ENCODE measurements at regions not wholly inside any gene's neighbourhood (a gene's known extent, or its start where the extent isn't known, plus 50 kb on each side); places are given as distances from the start of the nearest gene placed in this dataset.

DNA sequence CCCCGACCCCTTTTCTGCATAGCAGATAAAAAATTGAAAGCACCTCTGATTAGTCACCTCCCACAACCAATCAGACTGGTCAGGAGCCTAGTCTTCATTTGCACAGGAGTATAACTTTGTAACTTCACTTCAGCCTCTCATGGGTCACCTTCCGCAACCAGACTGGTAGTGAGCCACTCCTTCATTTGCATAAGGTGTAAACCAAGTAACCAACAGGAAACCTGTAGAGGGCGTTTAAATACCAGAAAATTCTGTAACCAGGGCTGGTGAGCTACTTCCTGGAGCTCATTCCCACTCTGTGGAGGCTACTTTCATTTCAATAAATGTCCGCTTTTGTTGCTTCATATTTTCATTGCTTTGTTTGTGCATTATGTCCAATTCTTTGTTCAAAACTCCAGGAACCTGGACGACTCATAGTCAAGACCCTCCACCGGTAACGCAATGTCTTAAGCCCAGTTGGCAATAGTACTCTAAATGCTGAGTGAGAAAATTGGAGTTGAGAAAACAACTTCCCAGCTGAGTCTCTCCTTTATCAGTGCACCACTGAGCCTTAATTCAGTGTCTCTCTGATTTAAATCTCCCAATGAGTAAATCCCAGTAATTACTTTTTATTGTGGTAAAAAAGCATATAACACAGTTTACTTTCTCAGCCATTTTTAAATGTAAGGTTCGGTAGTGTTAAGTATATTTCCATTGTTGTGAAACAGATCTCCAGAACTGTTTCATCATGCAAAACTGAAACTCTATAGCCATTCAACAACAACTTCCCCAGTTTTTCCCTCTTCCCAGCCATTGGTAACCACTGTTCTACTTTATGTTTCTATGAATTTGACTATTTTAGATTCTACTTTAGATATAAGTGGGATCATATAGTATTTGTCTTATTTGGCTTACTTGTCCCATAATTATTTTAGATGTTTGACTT lies 392.7 kb upstream of the SLC8A1 start:
- H3K27ac ChIP-seq (ENCODE audit: low read length): no peak overlapping the region
- H3K79me2 ChIP-seq (ENCODE audit: low read length): no peaks in the 10 kb centered on the region
- H3K36me3 ChIP-seq (replicated peaks; ENCODE audit: low read depth, low read length): no peaks in the 10 kb centered on the region
- no peaks in the 10 kb centered on the region for H4K20me1 ChIP-seq (ENCODE audit: insufficient read depth, low read length)
- peak overlapping the region; percentile 11; the same call in 1 of the 2 replicates for H3K4me2 ChIP-seq (ENCODE audit: low read length)
- no peaks in the 10 kb centered on the region for H3K4me1 ChIP-seq (ENCODE audit: low read length)
- H3K4me3 ChIP-seq (ENCODE audit: low read length): no peak overlapping the region
- H3K9ac ChIP-seq (ENCODE audit: low read length): no peak overlapping the region
- no peaks in the 10 kb centered on the region for H3K27me3 ChIP-seq (ENCODE audit: low read depth, low read length)
- no peak for TF ChIP-seq EZH2phosphoT487 (IDR thresholded peaks at IDR 0.05; ENCODE audit: low read depth)
- TF ChIP-seq, protein P1, sequence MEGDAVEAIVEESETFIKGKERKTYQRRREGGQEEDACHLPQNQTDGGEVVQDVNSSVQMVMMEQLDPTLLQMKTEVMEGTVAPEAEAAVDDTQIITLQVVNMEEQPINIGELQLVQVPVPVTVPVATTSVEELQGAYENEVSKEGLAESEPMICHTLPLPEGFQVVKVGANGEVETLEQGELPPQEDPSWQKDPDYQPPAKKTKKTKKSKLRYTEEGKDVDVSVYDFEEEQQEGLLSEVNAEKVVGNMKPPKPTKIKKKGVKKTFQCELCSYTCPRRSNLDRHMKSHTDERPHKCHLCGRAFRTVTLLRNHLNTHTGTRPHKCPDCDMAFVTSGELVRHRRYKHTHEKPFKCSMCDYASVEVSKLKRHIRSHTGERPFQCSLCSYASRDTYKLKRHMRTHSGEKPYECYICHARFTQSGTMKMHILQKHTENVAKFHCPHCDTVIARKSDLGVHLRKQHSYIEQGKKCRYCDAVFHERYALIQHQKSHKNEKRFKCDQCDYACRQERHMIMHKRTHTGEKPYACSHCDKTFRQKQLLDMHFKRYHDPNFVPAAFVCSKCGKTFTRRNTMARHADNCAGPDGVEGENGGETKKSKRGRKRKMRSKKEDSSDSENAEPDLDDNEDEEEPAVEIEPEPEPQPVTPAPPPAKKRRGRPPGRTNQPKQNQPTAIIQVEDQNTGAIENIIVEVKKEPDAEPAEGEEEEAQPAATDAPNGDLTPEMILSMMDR (IDR thresholded peaks at IDR 0.05; ENCODE audit: low read depth, low read length): peak; percentile 41
- H2AFZ ChIP-seq (ENCODE audit: low read depth, low read length): 0 out of 2 replicates have a peak overlapping the region, but pooled peaks have one; percentile 32
- H3K9me3 ChIP-seq (ENCODE audit: insufficient read depth, low read length): no peaks in the 10 kb centered on the region

DNA sequence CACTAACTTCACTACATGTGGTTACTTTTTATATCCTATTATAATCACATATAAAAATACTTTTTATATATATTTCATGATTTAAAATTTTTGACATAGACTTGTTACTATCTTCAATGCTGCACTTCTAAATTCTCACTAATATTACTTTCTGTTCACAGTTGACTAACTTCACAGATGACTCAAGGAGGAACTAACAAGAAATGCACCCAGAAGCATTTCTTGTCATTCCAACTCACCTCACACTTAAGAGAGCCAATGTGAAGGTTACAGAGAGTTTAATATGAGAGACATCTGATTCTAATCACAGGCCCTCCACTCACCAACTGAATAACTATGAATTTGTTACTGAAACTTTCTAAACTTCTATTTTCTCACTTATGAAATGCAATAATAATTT lies 399.8 kb upstream of the SLC8A1 start:
- Histone ChIP-seq H2AFZ (ENCODE audit: low read depth, low read length) (no peak overlapping the region), H3K4me2 (ENCODE audit: low read length) (peak overlapping the region; percentile 34)
- TF ChIP-seq, protein P1 (IDR thresholded peaks at IDR 0.05; ENCODE audit: low read depth, low read length): no peak

DNA sequence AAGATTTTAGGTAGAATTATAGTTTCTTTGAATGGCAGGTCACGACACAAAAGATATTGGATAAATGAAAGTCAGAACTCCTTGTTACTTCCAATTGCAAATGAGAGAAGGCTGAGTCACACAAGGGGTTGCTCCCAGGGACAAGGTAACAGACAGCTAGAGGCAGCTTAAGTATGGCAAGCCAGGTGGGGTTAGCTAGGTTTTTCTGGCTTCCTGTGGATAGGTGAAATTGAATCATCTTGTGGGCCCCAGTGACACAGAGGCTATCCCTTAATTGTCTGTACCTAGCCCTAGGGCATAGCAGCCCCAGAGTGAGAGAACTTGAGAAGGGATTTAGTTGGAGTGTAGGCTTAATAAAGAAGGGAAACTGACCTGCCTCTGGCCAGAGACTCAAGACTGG lies 407.7 kb upstream of the SLC8A1 start:
- Histone ChIP-seq H3K9me3 (ENCODE audit: insufficient read depth, low read length) (no peaks in the 10 kb centered on the region), H3K4me2 (ENCODE audit: low read length) (no peak overlapping the region), H3K27ac (ENCODE audit: low read length) (no peak overlapping the region), H3K4me1 (ENCODE audit: low read length) (0 out of 2 replicates have a peak, but pooled peaks cover 4% of the 10 kb centered on the region), H3K79me2 (ENCODE audit: low read length) (no peaks in the 10 kb centered on the region), H4K20me1 (ENCODE audit: insufficient read depth, low read length) (no peaks in the 10 kb centered on the region), H2AFZ (ENCODE audit: low read depth, low read length) (no peak overlapping the region), H3K4me3 (ENCODE audit: low read length) (no peak overlapping the region), H3K9ac (ENCODE audit: low read length) (no peak overlapping the region), H3K36me3 (replicated peaks; ENCODE audit: low read depth, low read length) (no peaks in the 10 kb centered on the region), H3K27me3 (ENCODE audit: low read depth, low read length) (no peaks in the 10 kb centered on the region)
- TF ChIP-seq, protein P1 (IDR thresholded peaks at IDR 0.05; ENCODE audit: low read depth, low read length): no peak
- no peak for TF ChIP-seq EZH2phosphoT487 (IDR thresholded peaks at IDR 0.05; ENCODE audit: low read depth)

More for the DNA sequence above, 399.8 kb upstream of the SLC8A1 start:
- 0 out of 2 replicates have a peak overlapping the region, but pooled peaks have one; percentile 4 for H3K27ac ChIP-seq (ENCODE audit: low read length)
- H4K20me1 ChIP-seq (ENCODE audit: insufficient read depth, low read length): no peaks in the 10 kb centered on the region
- no peak overlapping the region for H3K4me3 ChIP-seq (ENCODE audit: low read length)
- H3K4me1 ChIP-seq (ENCODE audit: low read length): peaks cover 11% of the 10 kb centered on the region
- H3K9ac ChIP-seq (ENCODE audit: low read length): no peak overlapping the region
- H3K9me3 ChIP-seq (ENCODE audit: insufficient read depth, low read length): no peaks in the 10 kb centered on the region
- no peaks in the 10 kb centered on the region for H3K27me3 ChIP-seq (ENCODE audit: low read depth, low read length)
- no peaks in the 10 kb centered on the region for H3K36me3 ChIP-seq (replicated peaks; ENCODE audit: low read depth, low read length)
- H3K79me2 ChIP-seq (ENCODE audit: low read length): no peaks in the 10 kb centered on the region

DNA sequence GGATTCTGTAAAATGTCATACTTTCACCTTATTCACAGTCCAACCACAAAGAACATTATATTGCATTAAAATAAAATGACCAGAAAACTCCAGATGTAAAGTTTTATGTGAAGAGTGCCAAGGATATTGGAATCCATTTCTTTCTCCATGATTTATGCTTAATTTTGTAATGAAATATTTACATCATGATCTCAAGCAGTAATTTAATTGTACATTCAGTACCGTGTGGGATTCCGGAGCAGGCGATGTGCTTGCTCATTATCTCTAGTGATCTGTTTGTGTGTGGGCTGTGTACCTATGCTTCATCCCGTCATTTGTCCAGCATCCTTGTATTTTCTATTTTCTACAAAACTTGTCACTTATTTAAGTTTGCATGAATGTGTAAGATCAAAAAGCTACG lies 415.9 kb upstream of the SLC8A1 start:
- Histone ChIP-seq H2AFZ (ENCODE audit: low read depth, low read length) (no peak overlapping the region), H3K9me3 (ENCODE audit: insufficient read depth, low read length) (no peaks in the 10 kb centered on the region), H3K9ac (ENCODE audit: low read length) (no peak overlapping the region), H3K79me2 (ENCODE audit: low read length) (no peaks in the 10 kb centered on the region), H3K27me3 (ENCODE audit: low read depth, low read length) (no peaks in the 10 kb centered on the region), H3K36me3 (replicated peaks; ENCODE audit: low read depth, low read length) (no peaks in the 10 kb centered on the region), H3K4me2 (ENCODE audit: low read length) (no peak overlapping the region), H4K20me1 (ENCODE audit: insufficient read depth, low read length) (no peaks in the 10 kb centered on the region), H3K4me1 (ENCODE audit: low read length) (no peaks in the 10 kb centered on the region), H3K4me3 (ENCODE audit: low read length) (no peak overlapping the region), H3K27ac (ENCODE audit: low read length) (no peak overlapping the region)
- TF ChIP-seq EZH2phosphoT487 (IDR thresholded peaks at IDR 0.05; ENCODE audit: low read depth): no peak
- TF ChIP-seq, protein P1 (IDR thresholded peaks at IDR 0.05; ENCODE audit: low read depth, low read length): no peak
